Transverse colon (tissue), 4 donors: ENCODE measurements at regions not wholly inside any gene's neighbourhood (a gene's known extent, or its start where the extent isn't known, plus 50 kb on each side); places are given as distances from the start of the nearest gene placed in this dataset.

ENCODE experiments used
- DNase-seq: peaks from one replicate; pipeline ENCODE4 v3.0.0-alpha.2; 2019
- H3K27ac ChIP-seq, 4 donors: fragments of 200-600 bp; sonication (generic); 2 replicates each; pipeline ENCODE4 v1.5.1; 2016 to 2018; ENCODE audit warnings: inconsistent platforms in 4 of 4
- H3K27me3 ChIP-seq: fragments of 200-600 bp; sonication (generic); 2 replicates; pipeline ENCODE4 v1.5.1; 2017; ENCODE audit warnings: inconsistent platforms
- H3K36me3 ChIP-seq, 4 donors: fragments of 200-600 bp; sonication (generic); 2 replicates each; pipeline ENCODE4 v1.5.1; 2017 to 2019; ENCODE audit warnings: inconsistent platforms in 4 of 4
- H3K4me1 ChIP-seq, 4 donors: fragments of 200-600 bp; sonication (generic); 2 replicates each; pipeline ENCODE4 v1.5.1; 2017 to 2020; ENCODE audit warnings: inconsistent platforms in 4 of 4
- H3K4me3 ChIP-seq, 4 donors: fragments of 200-600 bp; sonication (generic); 1 replicate in 1 of 4; 2 replicates in 3 of 4; pipeline versions ENCODE4 v1.5.1 to v1.6.1; 2017 to 2019; ENCODE audit warnings: inconsistent platforms in 4 of 4
- H3K9me3 ChIP-seq, 2 donors: fragments of 200-600 bp; sonication (generic); 2 replicates each; pipeline ENCODE4 v1.5.1; 2017 to 2019; ENCODE audit warnings: inconsistent platforms in 2 of 2
- CTCF ChIP-seq, 5 experiments: fragments of 200-600 bp in 3 of 5; fragments of 450-650 bp in 2 of 5; sonication (generic) in 3 of 5; IDR thresholded peaks; 1 replicate in 2 of 5; 2 replicates in 3 of 5; pipeline ENCODE4 v1.5.1; 2016 to 2017; ENCODE audit warnings: antibody characterized with exemption in 5 of 5, inconsistent platforms in 3 of 5, mild to moderate bottlenecking in 2 of 5, moderate library complexity in 1 of 5
- EP300 ChIP-seq: sonication (generic); formaldehyde crosslinking; IDR thresholded peaks from one replicate; pipeline ENCODE4 v1.6.1; 2017; ENCODE audit warnings: antibody characterized with exemption, low read depth
- POLR2A ChIP-seq: fragments of 450-650 bp; IDR thresholded peaks from one replicate; pipeline ENCODE4 v1.6.1; 2016; ENCODE audit warnings: antibody characterized with exemption, mild to moderate bottlenecking, moderate library complexity
- POLR2AphosphoS5 ChIP-seq, 3 donors: sonication (generic); formaldehyde crosslinking; IDR thresholded peaks; one replicate each; pipeline ENCODE4 v1.6.1; 2016; ENCODE audit warnings: antibody characterized with exemption in 3 of 3
- WGBS, 2 donors: methylation state at CpG; one replicate each; pipeline ENCODE4 v1.1.5; 2018; ENCODE audit warnings: low coverage in 1 of 2; 5-methylcytosine and 5-hydroxymethylcytosine counted together
- in situ Hi-C, 4 donors: fragments of 200-750 bp; cut with MboI; loops; one replicate each; pipeline versions ENCODE4 v1.15.0 to v1.15.1; 2017; ENCODE audit warnings: low sequenced_read_pairs in 3 of 4, low pct_ligation_motif_present in 1 of 4, low pct_unique_long_range_greater_than_20kb in 1 of 4
- intact Hi-C: fragments of 100-400 bp; cut with DNase I; formaldehyde crosslinking; loops from one replicate; pipeline ENCODE4 v1.15.1; 2023; ENCODE audit warnings: low total_unique reads

- 0 to 5% methylated on average over 1 to 12 of the region's 54 CpGs for WGBS, 2 donors
- H3K9me3 ChIP-seq, result no peaks in the 10 kb centered on the region
- no peaks in the 10 kb centered on the region for H3K36me3 ChIP-seq
- TF ChIP-seq POLR2A (no peak), CTCF (IDR thresholded peaks at IDR 0.05) (peak in 4 of 5 experiments; percentile 42 to 83 (median 74))
- peaks cover 41% of the 10 kb centered on the region for H3K27me3 ChIP-seq
- in situ Hi-C loops (loop anchor here in 3 of 4 donors (10.0 to 25.0 kb wide), 3 partner anchors 180 to 362 kb away; no protein-coding TSS in a partner anchor), intact Hi-C loops (loop anchor here (2.0 kb wide), 1 partner anchor 360 kb away; no protein-coding TSS in a partner anchor)
- peak overlapping the region in 2 of 4 donors; percentile 34 to 46 for H3K27ac ChIP-seq
- DNase-seq, result peak; percentile 69
- peaks cover 8 to 17% (median 13%) of the 10 kb centered on the region in 4 donors for H3K4me1 ChIP-seq
- peak overlapping the region; percentile 24 to 49 (median 38) for H3K4me3 ChIP-seq
Observed at GRCh38 chr1:10867138-10867721, 70.8 kb upstream of the CASZ1 start.

GRCh38 chr1:10867914-10868598 is 71.6 kb upstream of the CASZ1 start:
- intact Hi-C loops (loop anchor here (2.0 kb wide), 1 partner anchor 361 kb away; no protein-coding TSS in a partner anchor), in situ Hi-C loops (loop anchor here in 3 of 4 donors (10.0 to 25.0 kb wide), 3 partner anchors 181 to 363 kb away; no protein-coding TSS in a partner anchor)
- Histone ChIP-seq H3K9me3 (no peaks in the 10 kb centered on the region), H3K27me3 (peaks cover 41% of the 10 kb centered on the region), H3K4me3 (no peak overlapping the region), H3K36me3 (no peaks in the 10 kb centered on the region), H3K27ac (no peak overlapping the region), H3K4me1 (peaks cover 8 to 17% (median 13%) of the 10 kb centered on the region in 4 donors)
- TF ChIP-seq POLR2A, result no peak
- WGBS, 2 donors, result 63% methylated on average over 17 of the region's 17 CpGs; no CpG with 5 or more reads in 1 of the 2 donors
- DNase-seq, result no peak

- Histone ChIP-seq H3K4me1 (peaks cover 8 to 17% (median 13%) of the 10 kb centered on the region in 4 donors), H3K27me3 (peaks cover 41% of the 10 kb centered on the region), H3K27ac (no peak overlapping the region), H3K9me3 (no peaks in the 10 kb centered on the region), H3K36me3 (no peaks in the 10 kb centered on the region), H3K4me3 (no peak overlapping the region)
- in situ Hi-C loops (loop anchor here in 3 of 4 donors (10.0 to 25.0 kb wide), 3 partner anchors 181 to 364 kb away; no protein-coding TSS in a partner anchor), intact Hi-C loops (no loop called here)
- TF ChIP-seq POLR2A (no peak), EP300 (no peak), POLR2AphosphoS5 (IDR thresholded peaks at IDR 0.05) (no peak), CTCF (IDR thresholded peaks at IDR 0.05) (no peak)
- no peak for DNase-seq
- WGBS, 2 donors, result 55 to 91% methylated on average over 4 to 6 of the region's 6 CpGs
Observed at GRCh38 chr1:10868599-10868965, 72.1 kb upstream of the CASZ1 start.

- Histone ChIP-seq H3K4me1 (peaks cover 8 to 17% (median 13%) of the 10 kb centered on the region in 4 donors), H3K4me3 (no peak overlapping the region), H3K9me3 (no peaks in the 10 kb centered on the region), H3K36me3 (no peaks in the 10 kb centered on the region), H3K27me3 (peaks cover 34% of the 10 kb centered on the region), H3K27ac (no peak overlapping the region)
- DNase-seq, result no peak
- in situ Hi-C loops (loop anchor here (5.0 to 25.0 kb wide), 4 partner anchors 183 to 365 kb away; no protein-coding TSS in a partner anchor), intact Hi-C loops (no loop called here)
- WGBS, 2 donors, result 31% methylated on average over 1 of the region's 1 CpG; no CpG with 5 or more reads in 1 of the 2 donors
- TF ChIP-seq POLR2AphosphoS5 (IDR thresholded peaks at IDR 0.05) (no peak), POLR2A (no peak), EP300 (no peak), CTCF (IDR thresholded peaks at IDR 0.05) (no peak)
Observed at GRCh38 chr1:10869933-10870332, 73.5 kb upstream of the CASZ1 start.
